ENCODE measurements at regions not wholly inside any gene's neighbourhood (a gene's known extent, or its start where the extent isn't known, plus 50 kb on each side); places are given as distances from the start of the nearest gene placed in this dataset.

DNA sequence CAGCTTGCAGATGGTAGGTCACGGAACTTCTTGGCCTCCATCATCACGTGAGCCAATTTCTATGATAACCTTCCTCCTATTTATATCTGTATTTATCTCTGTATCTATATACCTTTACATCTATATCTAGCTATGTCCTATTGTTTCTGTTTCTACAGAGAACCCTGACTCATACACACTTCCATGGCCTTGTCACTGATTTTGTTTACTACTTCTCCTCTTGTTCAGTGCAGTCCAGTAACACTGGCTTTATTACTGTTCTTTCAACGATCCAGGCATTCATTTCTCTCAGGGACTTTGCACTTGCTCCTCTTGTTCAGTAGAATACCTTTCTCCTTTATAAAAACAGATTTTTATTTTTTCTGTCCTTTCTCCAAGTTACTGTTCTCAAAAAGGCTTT lies 937.0 kb upstream of the ALCAM start:
- Histone ChIP-seq H3K27me3 (ENCODE audit: control insufficient read depth, insufficient read depth, low read length) (no peaks in the 10 kb centered on the region), H3K36me3 (ENCODE audit: control insufficient read depth, insufficient read depth, low read length) (no peaks in the 10 kb centered on the region), H3K4me3 (ENCODE audit: low read depth in 2 of 2, low read length in 2 of 2) (no peak overlapping the region), H3K9me3 (ENCODE audit: control insufficient read depth, insufficient read depth, low read depth, low read length) (0 out of 2 replicates have a peak, but pooled peaks cover 6% of the 10 kb centered on the region), H3K4me1 (ENCODE audit: control insufficient read depth, insufficient read depth, low read length) (no peaks in the 10 kb centered on the region), H3K27ac (ENCODE audit: low read length) (no peak overlapping the region)
- in situ Hi-C loops (cut with HindIII; ENCODE audit: low pct_unique_long_range_greater_than_20kb, low sequenced_read_pairs) (no loop called here), intact Hi-C loops (cut with micrococcal nuclease; ENCODE audit: unreplicated experiment) (no loop called here)
- no peak for ATAC-seq
- POLR2A ChIA-PET: no interaction called here
- DNase-seq (ENCODE audit: low read depth, low spot score): no peak
- TF ChIP-seq, protein P1, sequence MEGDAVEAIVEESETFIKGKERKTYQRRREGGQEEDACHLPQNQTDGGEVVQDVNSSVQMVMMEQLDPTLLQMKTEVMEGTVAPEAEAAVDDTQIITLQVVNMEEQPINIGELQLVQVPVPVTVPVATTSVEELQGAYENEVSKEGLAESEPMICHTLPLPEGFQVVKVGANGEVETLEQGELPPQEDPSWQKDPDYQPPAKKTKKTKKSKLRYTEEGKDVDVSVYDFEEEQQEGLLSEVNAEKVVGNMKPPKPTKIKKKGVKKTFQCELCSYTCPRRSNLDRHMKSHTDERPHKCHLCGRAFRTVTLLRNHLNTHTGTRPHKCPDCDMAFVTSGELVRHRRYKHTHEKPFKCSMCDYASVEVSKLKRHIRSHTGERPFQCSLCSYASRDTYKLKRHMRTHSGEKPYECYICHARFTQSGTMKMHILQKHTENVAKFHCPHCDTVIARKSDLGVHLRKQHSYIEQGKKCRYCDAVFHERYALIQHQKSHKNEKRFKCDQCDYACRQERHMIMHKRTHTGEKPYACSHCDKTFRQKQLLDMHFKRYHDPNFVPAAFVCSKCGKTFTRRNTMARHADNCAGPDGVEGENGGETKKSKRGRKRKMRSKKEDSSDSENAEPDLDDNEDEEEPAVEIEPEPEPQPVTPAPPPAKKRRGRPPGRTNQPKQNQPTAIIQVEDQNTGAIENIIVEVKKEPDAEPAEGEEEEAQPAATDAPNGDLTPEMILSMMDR (IDR thresholded peaks at IDR 0.05): no peak
- TF ChIP-seq TCF7L2 (IDR thresholded peaks at IDR 0.05; ENCODE audit: low read depth, low read length) (no peak), SIN3A (IDR thresholded peaks at IDR 0.05; ENCODE audit: borderline replicate concordance, insufficient read depth, low read depth, low read length) (no peak), REST (IDR thresholded peaks at IDR 0.05; ENCODE audit: insufficient read depth in 1 of 2, low read depth in 2 of 2, low read length in 1 of 2) (no peak), POLR2AphosphoS5 (IDR thresholded peaks at IDR 0.05; ENCODE audit: low read depth, low read length) (no peak)
- CTCF ChIA-PET: interaction anchor here (0.5 kb wide), 1 partner anchor 972 kb away, joined by 4 read pairs; no protein-coding TSS in a partner anchor
- BruUV-seq (replicated peaks): no TSS peak

DNA sequence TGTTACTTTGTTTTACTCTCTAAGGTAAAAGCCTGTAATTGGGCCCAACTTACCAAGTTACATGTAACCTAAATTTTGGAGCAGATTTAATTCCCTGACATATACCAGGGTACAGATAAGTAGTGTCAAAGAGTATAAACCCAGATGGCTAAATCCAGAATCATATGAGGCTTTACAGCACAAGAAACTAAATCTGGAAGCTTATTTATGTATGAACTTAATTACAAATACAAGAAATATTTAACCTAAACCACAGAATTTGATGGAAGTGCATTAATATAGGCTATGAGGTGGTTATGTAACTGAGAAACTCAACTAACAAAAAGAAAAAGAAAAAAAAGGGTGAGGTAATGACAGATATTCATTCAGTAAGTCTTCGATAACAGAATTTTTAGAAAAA lies 930.2 kb upstream of the ALCAM start:
- DNase-seq (ENCODE audit: low read depth, low spot score) (no peak), ATAC-seq (no peak)
- H3K27ac ChIP-seq (ENCODE audit: low read length): no peak overlapping the region
- CTCF ChIA-PET: no interaction called here
- no peak overlapping the region for H3K4me3 ChIP-seq (ENCODE audit: low read depth in 2 of 2, low read length in 2 of 2)
- no peaks in the 10 kb centered on the region for H3K27me3 ChIP-seq (ENCODE audit: control insufficient read depth, insufficient read depth, low read length)
- intact Hi-C loops (cut with micrococcal nuclease; ENCODE audit: unreplicated experiment) (no loop called here), in situ Hi-C loops (cut with HindIII; ENCODE audit: low pct_unique_long_range_greater_than_20kb, low sequenced_read_pairs) (no loop called here)
- H3K36me3 ChIP-seq (ENCODE audit: control insufficient read depth, insufficient read depth, low read length): no peaks in the 10 kb centered on the region
- POLR2A ChIA-PET: no interaction called here
- TF ChIP-seq REST (IDR thresholded peaks at IDR 0.05; ENCODE audit: insufficient read depth in 1 of 2, low read depth in 2 of 2, low read length in 1 of 2): no peak
- TF ChIP-seq, protein P1 (IDR thresholded peaks at IDR 0.05): no peak
- TF ChIP-seq SIN3A (IDR thresholded peaks at IDR 0.05; ENCODE audit: borderline replicate concordance, insufficient read depth, low read depth, low read length): no peak
- TF ChIP-seq TCF7L2 (IDR thresholded peaks at IDR 0.05; ENCODE audit: low read depth, low read length): no peak
- TF ChIP-seq POLR2AphosphoS5 (IDR thresholded peaks at IDR 0.05; ENCODE audit: low read depth, low read length): no peak
- H3K4me1 ChIP-seq (ENCODE audit: control insufficient read depth, insufficient read depth, low read length): no peaks in the 10 kb centered on the region
- H3K9me3 ChIP-seq (ENCODE audit: control insufficient read depth, insufficient read depth, low read depth, low read length): 0 out of 2 replicates have a peak, but pooled peaks cover 2% of the 10 kb centered on the region
- no TSS peak for BruUV-seq (replicated peaks)
